Suppressor macrophage treated with lipopolysaccharide for 4 hours (primary cell): ENCODE measurements at regions not wholly inside any gene's neighbourhood (a gene's known extent, or its start where the extent isn't known, plus 50 kb on each side); places are given as distances from the start of the nearest gene placed in this dataset.
A peak's percentile ranks its signal among the peaks of the same experiment; 100 is the strongest.

Source experiments
- DNase-seq: peaks from one replicate; pipeline ENCODE4 v3.0.0-alpha.2; 2020

- DNase-seq: no peak
Measured at GRCh38 chr20:11267762-11268335, 594.0 kb upstream of the JAG1 start.

- no peak for DNase-seq
Measured at GRCh38 chr20:11270566-11270965, 596.8 kb upstream of the JAG1 start.

GRCh38 chr20:11271319-11271718 lies 597.5 kb upstream of the JAG1 start:
- DNase-seq: no peak

- DNase-seq: no peak
Measured at GRCh38 chr20:11271920-11272594, 598.3 kb upstream of the JAG1 start.

- peak; percentile 52 for DNase-seq
Measured at GRCh38 chr20:11274141-11274594, 600.4 kb upstream of the JAG1 start.

- DNase-seq: no peak
Measured at GRCh38 chr20:11275740-11276139, 601.9 kb upstream of the JAG1 start.

GRCh38 chr20:11277170-11277569 lies 603.4 kb upstream of the JAG1 start:
- no peak for DNase-seq

- DNase-seq: no peak
Measured at GRCh38 chr20:11277858-11278257, 604.1 kb upstream of the JAG1 start.

- DNase-seq: no peak
Measured at GRCh38 chr20:11278461-11278860, 604.7 kb upstream of the JAG1 start.

- DNase-seq: no peak
Measured at GRCh38 chr20:11281240-11281639, 607.4 kb upstream of the JAG1 start.

- DNase-seq: no peak
Measured at GRCh38 chr20:11281768-11282167, 608.0 kb upstream of the JAG1 start.

GRCh38 chr20:11287126-11287525 lies 613.3 kb upstream of the JAG1 start:
- DNase-seq: no peak

- no peak for DNase-seq
Measured at GRCh38 chr20:11296221-11296620, 621.5 kb upstream of the BTBD3 start.

- no peak for DNase-seq
Measured at GRCh38 chr20:11296951-11297350, 620.7 kb upstream of the BTBD3 start.

GRCh38 chr20:11301699-11302098 lies 616.0 kb upstream of the BTBD3 start:
- DNase-seq: no peak

GRCh38 chr20:11302436-11302835 lies 615.3 kb upstream of the BTBD3 start:
- no peak for DNase-seq

- DNase-seq: no peak
Measured at GRCh38 chr20:11304795-11305194, 612.9 kb upstream of the BTBD3 start.

- no peak for DNase-seq
Measured at GRCh38 chr20:11305406-11305805, 612.3 kb upstream of the BTBD3 start.

GRCh38 chr20:11311659-11312224 lies 606.0 kb upstream of the BTBD3 start:
- no peak for DNase-seq

- DNase-seq: no peak
Measured at GRCh38 chr20:11315525-11315924, 602.2 kb upstream of the BTBD3 start.

GRCh38 chr20:11316244-11316643 lies 601.4 kb upstream of the BTBD3 start:
- no peak for DNase-seq

- DNase-seq: no peak
Measured at GRCh38 chr20:11320033-11320432, 597.7 kb upstream of the BTBD3 start.

- no peak for DNase-seq
Measured at GRCh38 chr20:11323816-11324215, 593.9 kb upstream of the BTBD3 start.

- DNase-seq: no peak
Measured at GRCh38 chr20:11324990-11325389, 592.7 kb upstream of the BTBD3 start.

GRCh38 chr20:11328839-11329238 lies 588.9 kb upstream of the BTBD3 start:
- DNase-seq: no peak
